GM12891 (cell line): ENCODE measurements at regions not wholly inside any gene's neighbourhood (a gene's known extent, or its start where the extent isn't known, plus 50 kb on each side); places are given as distances from the start of the nearest gene placed in this dataset.

ENCODE experiments used
- DNase-seq: peaks from one replicate; pipeline ENCODE4 v3.0.0; 2011; ENCODE audit warnings: low spot score; ENCODE audit not compliant: insufficient read length
- FAIRE-seq: peaks from 2 replicates; lab custom pipeline; 2011; peaks lifted over from hg19 to GRCh38; lab: Jason Lieb, UNC
- PAX5 ChIP-seq: IDR thresholded peaks from 2 replicates; pipeline ENCODE4 v1.6.1; 2011; ENCODE audit warnings: low read length, moderate library complexity, mild to moderate bottlenecking; ENCODE audit not compliant: insufficient read depth, severe bottlenecking
- POLR2A ChIP-seq: IDR thresholded peaks from 2 replicates; pipeline ENCODE4 v1.6.1; 2011; ENCODE audit warnings: low read depth, low read length, control low read depth
- POLR2AphosphoS5 ChIP-seq: IDR thresholded peaks from 2 replicates; pipeline ENCODE4 v1.6.1; 2011; ENCODE audit warnings: low read depth, low read length, control low read depth
- POU2F2 ChIP-seq: IDR thresholded peaks from 2 replicates; pipeline ENCODE4 v1.6.1; 2011; ENCODE audit warnings: low read depth, mild to moderate bottlenecking, control low read depth, low read length, moderate library complexity
- SPI1 ChIP-seq: IDR thresholded peaks from 2 replicates; pipeline ENCODE4 v1.6.1; 2011; ENCODE audit warnings: low read depth, low read length, control low read depth
- TAF1 ChIP-seq: IDR thresholded peaks from 2 replicates; pipeline ENCODE4 v1.6.1; 2011; ENCODE audit warnings: low read depth, low read length, control low read depth

GRCh38 chr6:87848616-87849015 lies 146.6 kb upstream of the AKIRIN2 start:
- no peak for TF ChIP-seq POU2F2
- FAIRE-seq = no peak

DNA sequence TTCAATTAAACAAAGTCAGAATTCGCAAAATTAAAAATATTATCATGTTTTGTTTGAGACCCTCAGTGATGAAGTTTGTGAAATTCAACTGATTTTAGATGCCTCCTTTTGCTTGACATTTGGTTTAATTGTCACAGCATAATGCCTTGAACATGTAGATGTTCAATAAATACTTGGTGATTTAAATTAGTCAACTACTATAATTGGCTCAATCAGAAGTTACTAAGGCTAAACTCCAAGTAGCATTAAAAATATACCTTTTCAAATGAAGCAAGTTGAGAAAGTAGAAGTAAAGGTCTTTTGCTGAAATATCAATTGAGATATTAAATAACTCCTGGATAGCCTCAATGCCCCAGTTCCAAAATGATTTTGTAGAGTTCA lies 145.8 kb upstream of the AKIRIN2 start:
- FAIRE-seq (no peak), DNase-seq (no peak)
- TF ChIP-seq SPI1 (no peak), POU2F2 (no peak), TAF1 (no peak), PAX5 (no peak), POLR2A (no peak), POLR2AphosphoS5 (no peak)

More at GRCh38 chr6:87848616-87849015, 146.6 kb upstream of the AKIRIN2 start:
- DNase-seq = no peak

DNA sequence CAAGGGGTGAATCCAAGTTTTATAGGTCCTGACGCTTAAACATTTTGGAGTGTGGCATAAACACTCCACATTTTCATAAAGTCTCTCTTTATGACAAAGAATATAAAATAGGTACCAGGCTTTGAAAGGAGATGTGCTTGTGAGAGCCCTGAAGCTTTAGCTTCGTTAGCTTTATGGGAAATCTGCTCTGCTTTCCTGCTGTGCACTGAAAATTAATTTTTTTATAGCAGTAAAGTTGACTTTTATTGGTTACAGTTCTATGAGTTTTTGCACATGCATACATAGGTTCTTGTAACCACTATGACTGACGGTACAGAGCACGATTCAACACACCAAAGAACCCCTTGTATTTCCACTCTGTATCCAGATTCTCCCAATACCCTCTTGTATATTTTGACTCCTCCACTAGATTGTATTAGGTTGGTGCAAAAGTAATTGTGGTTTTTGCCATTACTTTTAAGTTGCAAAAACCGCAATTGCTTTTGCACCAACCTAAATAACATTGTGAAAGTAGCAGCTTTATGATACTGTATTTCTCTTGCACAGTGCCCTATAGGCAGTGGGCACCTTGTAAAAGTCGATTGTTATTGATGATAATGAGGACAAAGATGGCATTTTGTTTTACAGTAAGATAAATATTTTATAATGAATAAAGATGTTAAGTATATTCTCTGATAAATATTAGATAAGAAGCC lies 145.2 kb upstream of the AKIRIN2 start:
- FAIRE-seq (no peak), DNase-seq (no peak)
- no peak for TF ChIP-seq POLR2A
- no peak for TF ChIP-seq SPI1
- TF ChIP-seq PAX5 = no peak
- no peak for TF ChIP-seq TAF1
- no peak for TF ChIP-seq POU2F2
- TF ChIP-seq POLR2AphosphoS5 = no peak

GRCh38 chr6:87846434-87846833 lies 144.4 kb upstream of the AKIRIN2 start:
- DNase-seq (no peak), FAIRE-seq (no peak)
- TF ChIP-seq POU2F2 (no peak), PAX5 (no peak), TAF1 (no peak)

- FAIRE-seq = no peak
- DNase-seq = no peak
- TF ChIP-seq POU2F2 = no peak
- TF ChIP-seq POLR2AphosphoS5 = no peak
These were observed 138.3 kb upstream of the AKIRIN2 start for GRCh38 chr6:87840324-87840723.

DNA sequence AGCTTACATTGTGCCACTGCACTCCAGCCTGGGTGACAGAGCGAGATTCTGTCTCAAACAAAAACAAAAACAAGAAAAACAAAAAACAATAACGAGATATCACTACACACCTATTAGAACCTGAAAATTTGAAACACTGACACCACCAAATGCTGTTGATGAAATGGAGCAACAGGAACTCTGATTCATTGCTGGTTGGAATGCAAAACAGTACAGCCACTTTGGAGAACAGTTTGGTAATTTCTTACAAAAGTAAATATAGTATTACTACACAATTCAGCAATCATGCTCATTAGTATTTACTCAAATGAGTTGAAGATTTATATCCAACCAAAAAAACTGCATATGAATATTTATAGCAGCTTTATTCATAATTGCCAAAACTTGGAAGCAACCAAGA lies 135.8 kb upstream of the AKIRIN2 start:
- DNase-seq (no peak), FAIRE-seq (no peak)
- no peak for TF ChIP-seq SPI1
- TF ChIP-seq PAX5 = no peak
- no peak for TF ChIP-seq POU2F2
- TF ChIP-seq TAF1 = no peak
- TF ChIP-seq POLR2AphosphoS5 = no peak
- no peak for TF ChIP-seq POLR2A

GRCh38 chr6:87837444-87837843 lies 135.4 kb upstream of the AKIRIN2 start:
- TF ChIP-seq PAX5 (no peak), POLR2A (no peak), POU2F2 (no peak), SPI1 (no peak), TAF1 (no peak), POLR2AphosphoS5 (no peak)
- FAIRE-seq (no peak), DNase-seq (no peak)

DNA sequence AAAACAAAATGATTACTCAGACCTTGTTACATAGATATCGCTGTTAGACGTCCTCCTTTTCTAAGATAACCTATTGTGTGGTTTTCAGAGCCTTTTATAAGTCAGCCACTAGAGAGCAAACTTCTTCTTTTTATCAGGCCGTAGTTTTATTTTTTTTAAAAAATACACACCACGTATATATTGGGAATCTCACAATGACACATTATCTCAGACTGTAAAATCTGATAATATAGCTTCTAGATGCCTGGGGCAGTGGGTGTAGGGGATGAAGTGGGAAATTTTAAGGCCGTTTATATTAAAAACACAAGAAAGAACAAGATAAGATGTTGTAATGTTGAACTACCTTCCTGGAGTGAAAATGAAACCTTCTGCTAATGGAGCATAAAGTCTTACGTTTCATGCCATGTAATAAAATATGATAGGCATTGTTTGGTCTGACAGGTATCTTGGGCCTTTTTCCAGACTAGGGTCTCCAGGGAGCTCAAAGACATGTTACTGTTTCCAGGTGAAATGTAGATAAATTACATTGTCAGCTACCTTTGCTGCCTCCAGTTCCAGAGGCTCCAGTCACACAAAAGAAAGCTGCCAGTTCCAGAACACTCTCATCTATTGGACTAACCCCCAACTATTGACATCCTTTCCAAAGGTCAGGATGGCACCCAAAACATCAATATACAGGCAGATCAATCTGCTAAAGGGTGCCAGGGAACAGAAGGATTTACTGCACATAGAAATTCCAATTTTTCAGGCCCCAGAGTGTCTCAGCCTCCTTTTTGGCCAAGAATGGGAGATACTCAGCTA lies 130.2 kb upstream of the AKIRIN2 start:
- DNase-seq (no peak), FAIRE-seq (peak; percentile 75)
- TF ChIP-seq SPI1 (no peak), POLR2AphosphoS5 (no peak), PAX5 (no peak), POU2F2 (no peak), TAF1 (no peak), POLR2A (no peak)

DNA sequence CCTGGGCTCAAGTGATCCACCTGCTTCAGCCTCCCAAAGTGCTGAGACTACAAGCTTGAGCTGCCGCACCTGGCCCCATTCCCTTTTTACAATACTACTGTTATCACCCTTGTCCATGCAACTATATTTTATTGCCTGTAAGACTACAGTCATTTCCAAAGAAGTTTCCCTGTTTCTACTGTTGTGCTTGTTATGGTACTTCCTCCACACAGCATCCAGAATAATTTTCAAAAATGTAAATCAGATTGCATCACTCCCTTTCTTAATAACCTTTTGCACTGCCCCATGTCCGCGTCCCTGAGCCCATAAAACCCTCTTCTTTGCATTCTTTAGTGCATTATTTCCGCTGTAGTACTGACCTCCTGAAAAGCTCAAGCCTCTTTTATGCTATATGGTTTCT lies 128.9 kb upstream of the AKIRIN2 start:
- FAIRE-seq (no peak), DNase-seq (no peak)
- TF ChIP-seq POLR2A (no peak), TAF1 (no peak), POLR2AphosphoS5 (no peak), SPI1 (no peak), PAX5 (no peak), POU2F2 (no peak)

GRCh38 chr6:87829622-87830121 lies 127.6 kb upstream of the AKIRIN2 start:
- no peak for FAIRE-seq
- DNase-seq = no peak

More at GRCh38 chr6:87829622-87830121, 127.6 kb upstream of the AKIRIN2 start:
- TF ChIP-seq POLR2AphosphoS5 (no peak), SPI1 (no peak), PAX5 (no peak), TAF1 (no peak), POU2F2 (no peak), POLR2A (no peak)
